ENCODE measurements at regions not wholly inside any gene's neighbourhood (a gene's known extent, or its start where the extent isn't known, plus 50 kb on each side); places are given as distances from the start of the nearest gene placed in this dataset.

- no peak for TF ChIP-seq YY1 (IDR thresholded peaks at IDR 0.05; ENCODE audit: low read depth)
- no peak for TF ChIP-seq ZBTB7A (IDR thresholded peaks at IDR 0.05; ENCODE audit: low read depth)
Measured at GRCh38 chr12:59316938-59317337, 278.9 kb upstream of the SLC16A7 start.
